BJ (cell line): ENCODE measurements at regions not wholly inside any gene's neighbourhood (a gene's known extent, or its start where the extent isn't known, plus 50 kb on each side); places are given as distances from the start of the nearest gene placed in this dataset.

Experiments
- CTCF ChIA-PET: fragments of 350-600 bp; formaldehyde crosslinking; extraction: SDS; loops from one replicate; lab custom pipeline; 2021; ENCODE audit warnings: antibody characterized with exemption, inconsistent platforms; lab: Yijun Ruan, JAX
- POLR2A ChIA-PET: fragments of 300-600 bp; sonication (Branson Sonifier 250); formaldehyde crosslinking; extraction: SDS; loops from one replicate; lab custom pipeline; 2021; ENCODE audit warnings: antibody characterized with exemption; lab: Charles Lee
- DNase-seq: peaks from one replicate; pipeline ENCODE4 v3.0.0-alpha.2; 2011; ENCODE audit warnings: low read depth
- H3K27me3 ChIP-seq: 2 replicates; pipeline ENCODE4 v1.6.0; 2011; ENCODE audit warnings: low read length; ENCODE audit not compliant: control insufficient read depth, insufficient read depth
- H3K36me3 ChIP-seq: 2 replicates; pipeline ENCODE4 v1.5.1; 2011; ENCODE audit warnings: low read length; ENCODE audit not compliant: control insufficient read depth, insufficient read depth
- H3K4me3 ChIP-seq: 2 replicates; pipeline ENCODE4 v1.5.1; 2011; ENCODE audit warnings: low read depth, mild to moderate bottlenecking, control low read depth, low read length
- CTCF ChIP-seq: IDR thresholded peaks from 2 replicates; pipeline ENCODE4 v1.5.1; 2011; ENCODE audit warnings: low read depth, mild to moderate bottlenecking, control low read depth, inconsistent platforms, low read length, moderate library complexity; ENCODE audit not compliant: insufficient read depth

DNA sequence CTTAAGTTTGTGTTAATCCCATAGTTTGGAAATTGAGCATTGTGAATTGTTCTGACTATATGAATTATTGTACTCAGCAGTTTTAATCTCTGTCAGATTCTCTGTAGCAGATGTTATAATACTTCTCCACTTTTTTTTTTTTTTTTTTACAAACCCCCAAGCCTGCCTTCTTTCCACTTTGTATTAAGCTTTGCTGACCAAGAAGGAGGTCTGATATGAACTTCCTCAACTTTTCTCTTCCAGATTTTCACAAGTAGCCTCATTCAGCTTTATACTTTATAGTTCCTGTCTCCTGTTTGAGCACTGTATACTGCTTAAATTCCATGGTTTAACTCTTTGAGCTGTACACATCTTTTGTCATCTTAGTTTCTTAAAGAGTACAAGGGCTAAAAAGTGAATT, 105.0 kb downstream of the HAUS1 start:
- CTCF ChIA-PET, result no interaction called here
- H3K36me3 ChIP-seq, result no peaks in the 10 kb centered on the region
- POLR2A ChIA-PET, result no interaction called here
- no peaks in the 10 kb centered on the region for H3K27me3 ChIP-seq
- no peak overlapping the region for H3K4me3 ChIP-seq
- DNase-seq, result no peak
- TF ChIP-seq CTCF, result no peak

GRCh38 chr18:46211816-46212215, 107.6 kb downstream of the HAUS1 start:
- H3K36me3 ChIP-seq, result peaks cover 1% of the 10 kb centered on the region; the same call in 1 of the 2 replicates
- ChIA-PET CTCF (interaction anchor here (0.6 kb wide), 1 partner anchor 250 kb away, joined by 3 read pairs; no protein-coding TSS in a partner anchor), POLR2A (no interaction called here)
- no peak for DNase-seq
- no peak overlapping the region for H3K4me3 ChIP-seq
- no peak for TF ChIP-seq CTCF
- no peaks in the 10 kb centered on the region for H3K27me3 ChIP-seq

DNA sequence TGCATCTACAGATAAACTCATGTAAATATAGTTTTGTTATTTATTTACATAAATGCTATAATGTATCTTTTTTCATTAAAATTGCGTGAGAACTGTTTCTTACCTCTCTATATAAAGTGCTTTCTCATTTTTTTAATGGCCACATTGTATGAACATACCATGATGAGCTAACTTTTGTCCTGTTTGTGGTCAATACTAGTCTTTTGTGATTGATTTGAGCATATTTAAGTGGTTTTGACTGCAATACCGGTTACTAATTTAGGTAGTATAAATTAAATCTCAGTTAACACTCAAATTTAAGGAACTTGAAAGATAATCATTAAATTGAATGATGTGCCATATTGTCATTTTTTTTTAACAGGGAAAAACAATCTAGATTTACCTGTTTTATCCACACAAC, 108.2 kb downstream of the HAUS1 start:
- no peak for TF ChIP-seq CTCF
- no peak for DNase-seq
- POLR2A ChIA-PET, result no interaction called here
- no peak overlapping the region for H3K4me3 ChIP-seq
- peaks cover 1% of the 10 kb centered on the region; the same call in 1 of the 2 replicates for H3K36me3 ChIP-seq
- CTCF ChIA-PET, result interaction anchor here (0.6 kb wide), 1 partner anchor 249 kb away, joined by 3 read pairs; no protein-coding TSS in a partner anchor
- no peaks in the 10 kb centered on the region for H3K27me3 ChIP-seq

- ChIA-PET CTCF (no interaction called here), POLR2A (no interaction called here)
- Histone ChIP-seq H3K36me3 (peaks cover 1% of the 10 kb centered on the region; the same call in 1 of the 2 replicates), H3K4me3 (no peak overlapping the region), H3K27me3 (no peaks in the 10 kb centered on the region)
- no peak for DNase-seq
- 0 out of 2 replicates have a peak, but pooled peaks have one; percentile 22 for TF ChIP-seq CTCF
These were observed 109.1 kb downstream of the HAUS1 start for GRCh38 chr18:46213295-46213694.

DNA sequence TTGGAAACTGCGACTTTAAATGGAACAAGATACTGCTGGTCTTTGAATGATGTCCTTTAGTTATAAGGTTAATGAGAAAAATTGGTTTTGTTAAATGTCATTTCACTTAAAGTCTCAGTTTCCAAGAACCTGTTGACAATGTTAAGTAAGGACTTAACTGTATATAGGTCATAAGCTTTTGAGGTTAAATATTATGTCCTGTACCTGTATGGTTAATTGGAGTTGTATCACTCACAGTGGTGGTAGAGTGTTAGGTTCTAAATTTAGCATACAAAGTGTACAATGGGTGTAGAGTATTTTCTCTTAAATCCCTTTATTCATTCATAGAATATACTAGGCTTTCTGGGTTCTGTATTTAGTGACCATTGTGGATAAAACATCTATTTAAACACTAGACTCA, 110.2 kb downstream of the HAUS1 start:
- DNase-seq, result no peak
- no peaks in the 10 kb centered on the region for H3K27me3 ChIP-seq
- no peak for TF ChIP-seq CTCF
- ChIA-PET POLR2A (no interaction called here), CTCF (no interaction called here)
- peaks cover 1% of the 10 kb centered on the region; the same call in 1 of the 2 replicates for H3K36me3 ChIP-seq
- no peak overlapping the region for H3K4me3 ChIP-seq
